WTC11 (cell line): ENCODE measurements at regions not wholly inside any gene's neighbourhood (a gene's known extent, or its start where the extent isn't known, plus 50 kb on each side); places are given as distances from the start of the nearest gene placed in this dataset.

Experiments used
- ATAC-seq: fragments of 200-7000 bp; cut with Tn5 transposase; 2 replicates; pipeline ENCODE4 v1.10.0; 2021; ENCODE audit warnings: mild to moderate bottlenecking, moderate library complexity
- CTCF ChIA-PET: fragments of 300-600 bp; sonication (Branson Sonifier 250); formaldehyde crosslinking; loops from one replicate; lab custom pipeline; 2021; ENCODE audit warnings: antibody characterized with exemption; lab: Charles Lee
- POLR2A ChIA-PET: fragments of 350-600 bp; sonication (Branson Sonifier 250); formaldehyde crosslinking; loops from one replicate; lab custom pipeline; 2021; ENCODE audit warnings: antibody characterized with exemption; lab: Charles Lee
- DNase-seq: peaks from one replicate; pipeline ENCODE4 v3.0.0; 2021; ENCODE audit warnings: low spot score
- H3K27ac Mint-ChIP-seq: 2 replicates; pipeline ENCODE4 v1.8.0; 2021; ENCODE audit warnings: mixed read lengths
- H3K27me3 Mint-ChIP-seq: 2 replicates; pipeline ENCODE4 v1.8.0; 2021; ENCODE audit warnings: low read depth, mild to moderate bottlenecking, moderate library complexity, mixed read lengths
- H3K36me3 Mint-ChIP-seq: 2 replicates; pipeline ENCODE4 v1.8.0; 2021; ENCODE audit warnings: mixed read lengths
- H3K4me1 Mint-ChIP-seq: 2 replicates; pipeline ENCODE4 v1.8.0; 2022; ENCODE audit warnings: mixed read lengths
- H3K4me3 Mint-ChIP-seq: 2 replicates; pipeline ENCODE4 v1.8.0; 2021; ENCODE audit warnings: mild to moderate bottlenecking, moderate library complexity, mixed read lengths
- H3K9me3 Mint-ChIP-seq: 2 replicates; pipeline ENCODE4 v1.8.0; 2021; ENCODE audit warnings: mixed read lengths
- ATF1 ChIP-seq: sonication (generic); formaldehyde crosslinking; IDR thresholded peaks from 2 replicates; pipeline ENCODE4 v1.8.1; 2023; ENCODE audit warnings: mild to moderate bottlenecking, moderate library complexity, missing genetic modification reagents
- ETV6 ChIP-seq: sonication (generic); formaldehyde crosslinking; IDR thresholded peaks from 2 replicates; pipeline ENCODE4 v1.8.1; 2022; ENCODE audit warnings: mild to moderate bottlenecking, missing genetic modification reagents
- JAZF1 ChIP-seq: fragments of 250-450 bp; sonication (Bioruptor Pico); IDR thresholded peaks from 2 replicates; pipeline ENCODE4 v1.9.0; 2021; ENCODE audit warnings: moderate library complexity, mild to moderate bottlenecking, inconsistent platforms
- MYBL2 ChIP-seq: sonication (generic); formaldehyde crosslinking; IDR thresholded peaks from 2 replicates; pipeline ENCODE4 v1.8.1; 2023; ENCODE audit warnings: mild to moderate bottlenecking, moderate library complexity, missing genetic modification reagents
- NR3C1 ChIP-seq: sonication (generic); formaldehyde crosslinking; conservative IDR thresholded peaks from 2 replicates; pipeline ENCODE4 v1.8.1; 2023; ENCODE audit warnings: low read depth, mild to moderate bottlenecking, missing genetic modification reagents
- PRRX2 ChIP-seq: fragments of 250-450 bp; sonication (Bioruptor Pico); IDR thresholded peaks from 2 replicates; pipeline ENCODE4 v1.8.0; 2021; ENCODE audit warnings: mild to moderate bottlenecking
- SMAD3 ChIP-seq: sonication (generic); formaldehyde crosslinking; IDR thresholded peaks from 2 replicates; pipeline ENCODE4 v1.8.0; 2022; ENCODE audit warnings: missing genetic modification reagents, mild to moderate bottlenecking, borderline replicate concordance
- SOX15 ChIP-seq: fragments of 250-450 bp; sonication (Bioruptor Pico); IDR thresholded peaks from 2 replicates; pipeline ENCODE4 v1.9.0; 2021; ENCODE audit warnings: mild to moderate bottlenecking
- TEAD4 ChIP-seq: sonication (generic); formaldehyde crosslinking; IDR thresholded peaks from 2 replicates; pipeline ENCODE4 v1.8.0; 2022; ENCODE audit warnings: mild to moderate bottlenecking, missing genetic modification reagents
- ZNF121 ChIP-seq: sonication (generic); formaldehyde crosslinking; IDR thresholded peaks from 2 replicates; pipeline ENCODE4 v1.8.0; 2023; ENCODE audit warnings: missing genetic modification reagents
- ZNF416 ChIP-seq: fragments of 250-450 bp; sonication (Bioruptor Pico); IDR thresholded peaks from 2 replicates; pipeline ENCODE4 v1.9.0; 2021; ENCODE audit warnings: mild to moderate bottlenecking, inconsistent platforms
- ZNF423 ChIP-seq: fragments of 250-450 bp; sonication (Bioruptor Pico); IDR thresholded peaks from 2 replicates; pipeline ENCODE4 v2.1.2; 2022; ENCODE audit warnings: mild to moderate bottlenecking, moderate library complexity
- TF ChIP-seq, protein P1 (sequence below): sonication (generic); formaldehyde crosslinking; IDR thresholded peaks from 2 replicates; pipeline ENCODE4 v1.8.1; 2022; ENCODE audit warnings: missing genetic modification reagents, borderline replicate concordance
- TF ChIP-seq, protein P2 (sequence below): fragments of 250-450 bp; sonication (Bioruptor Pico); IDR thresholded peaks from 2 replicates; pipeline ENCODE4 v1.9.0; 2021; ENCODE audit warnings: mild to moderate bottlenecking
- TF ChIP-seq, protein P3 (sequence below): fragments of 250-450 bp; sonication (Bioruptor Pico); IDR thresholded peaks from 2 replicates; pipeline ENCODE4 v1.8.0; 2021; ENCODE audit warnings: mild to moderate bottlenecking
- TF ChIP-seq, protein P4 (sequence below): sonication (generic); formaldehyde crosslinking; IDR thresholded peaks from 2 replicates; pipeline ENCODE4 v1.8.0; 2023; ENCODE audit warnings: mild to moderate bottlenecking, missing genetic modification reagents
- TF ChIP-seq, protein P5 (sequence below): sonication (generic); formaldehyde crosslinking; IDR thresholded peaks from 2 replicates; pipeline ENCODE4 v1.8.1; 2022; ENCODE audit warnings: low read depth, mild to moderate bottlenecking, moderate library complexity, missing genetic modification reagents, borderline replicate concordance
- TF ChIP-seq, protein P6 (sequence below): fragments of 250-450 bp; sonication (Bioruptor Pico); IDR thresholded peaks from 2 replicates; pipeline ENCODE4 v1.9.0; 2021; ENCODE audit warnings: mild to moderate bottlenecking
- TF ChIP-seq, protein P7 (sequence below): sonication (generic); formaldehyde crosslinking; IDR thresholded peaks from 2 replicates; pipeline ENCODE4 v1.8.0; 2023; ENCODE audit warnings: missing genetic modification reagents
- TF ChIP-seq, protein P8 (sequence below): fragments of 250-450 bp; sonication (Bioruptor Pico); IDR thresholded peaks from 2 replicates; pipeline ENCODE4 v1.9.0; 2021; ENCODE audit warnings: moderate library complexity, mild to moderate bottlenecking, inconsistent platforms, borderline replicate concordance

DNA sequence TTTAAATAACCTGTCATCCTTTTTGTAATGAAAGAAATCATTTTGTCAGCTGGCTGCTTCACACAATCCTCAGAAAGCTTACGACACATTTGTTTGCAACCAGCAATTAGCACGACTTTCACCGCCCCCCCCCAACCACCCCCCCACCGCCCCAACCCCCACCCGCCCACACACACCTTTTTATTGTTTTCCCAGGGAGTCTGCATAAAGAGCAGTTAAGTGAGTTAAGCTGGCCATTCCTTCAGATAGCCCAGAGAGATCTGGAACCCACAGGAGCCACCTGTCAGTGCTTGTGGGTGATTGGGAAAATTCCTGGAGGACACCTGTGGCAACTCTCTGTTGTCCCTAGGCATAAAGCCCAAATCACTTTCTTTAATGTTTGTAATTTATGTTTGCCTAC is 175.7 kb upstream of the FMR1 start:
- H3K4me3 Mint-ChIP-seq, result no peak overlapping the region
- ChIA-PET CTCF (no interaction called here), POLR2A (no interaction called here)
- H3K27ac Mint-ChIP-seq, result no peak overlapping the region
- peaks cover 61% of the 10 kb centered on the region for H3K9me3 Mint-ChIP-seq
- H3K36me3 Mint-ChIP-seq, result peaks cover 48% of the 10 kb centered on the region
- no peaks in the 10 kb centered on the region for H3K4me1 Mint-ChIP-seq
- H3K27me3 Mint-ChIP-seq, result no peaks in the 10 kb centered on the region; the same call in none of the 2 replicates
- DNase-seq (no peak), ATAC-seq (no peak)
- TF ChIP-seq ZNF416 (CRISPR knock-in tag), result no peak
- TF ChIP-seq, protein P1, sequence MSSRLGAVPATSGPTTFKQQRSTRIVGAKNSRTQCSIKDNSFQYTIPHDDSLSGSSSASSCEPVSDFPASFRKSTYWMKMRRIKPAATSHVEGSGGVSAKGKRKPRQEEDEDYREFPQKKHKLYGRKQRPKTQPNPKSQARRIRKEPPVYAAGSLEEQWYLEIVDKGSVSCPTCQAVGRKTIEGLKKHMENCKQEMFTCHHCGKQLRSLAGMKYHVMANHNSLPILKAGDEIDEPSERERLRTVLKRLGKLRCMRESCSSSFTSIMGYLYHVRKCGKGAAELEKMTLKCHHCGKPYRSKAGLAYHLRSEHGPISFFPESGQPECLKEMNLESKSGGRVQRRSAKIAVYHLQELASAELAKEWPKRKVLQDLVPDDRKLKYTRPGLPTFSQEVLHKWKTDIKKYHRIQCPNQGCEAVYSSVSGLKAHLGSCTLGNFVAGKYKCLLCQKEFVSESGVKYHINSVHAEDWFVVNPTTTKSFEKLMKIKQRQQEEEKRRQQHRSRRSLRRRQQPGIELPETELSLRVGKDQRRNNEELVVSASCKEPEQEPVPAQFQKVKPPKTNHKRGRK (CRISPR knock-in tag), result no peak
- TF ChIP-seq, protein P2, sequence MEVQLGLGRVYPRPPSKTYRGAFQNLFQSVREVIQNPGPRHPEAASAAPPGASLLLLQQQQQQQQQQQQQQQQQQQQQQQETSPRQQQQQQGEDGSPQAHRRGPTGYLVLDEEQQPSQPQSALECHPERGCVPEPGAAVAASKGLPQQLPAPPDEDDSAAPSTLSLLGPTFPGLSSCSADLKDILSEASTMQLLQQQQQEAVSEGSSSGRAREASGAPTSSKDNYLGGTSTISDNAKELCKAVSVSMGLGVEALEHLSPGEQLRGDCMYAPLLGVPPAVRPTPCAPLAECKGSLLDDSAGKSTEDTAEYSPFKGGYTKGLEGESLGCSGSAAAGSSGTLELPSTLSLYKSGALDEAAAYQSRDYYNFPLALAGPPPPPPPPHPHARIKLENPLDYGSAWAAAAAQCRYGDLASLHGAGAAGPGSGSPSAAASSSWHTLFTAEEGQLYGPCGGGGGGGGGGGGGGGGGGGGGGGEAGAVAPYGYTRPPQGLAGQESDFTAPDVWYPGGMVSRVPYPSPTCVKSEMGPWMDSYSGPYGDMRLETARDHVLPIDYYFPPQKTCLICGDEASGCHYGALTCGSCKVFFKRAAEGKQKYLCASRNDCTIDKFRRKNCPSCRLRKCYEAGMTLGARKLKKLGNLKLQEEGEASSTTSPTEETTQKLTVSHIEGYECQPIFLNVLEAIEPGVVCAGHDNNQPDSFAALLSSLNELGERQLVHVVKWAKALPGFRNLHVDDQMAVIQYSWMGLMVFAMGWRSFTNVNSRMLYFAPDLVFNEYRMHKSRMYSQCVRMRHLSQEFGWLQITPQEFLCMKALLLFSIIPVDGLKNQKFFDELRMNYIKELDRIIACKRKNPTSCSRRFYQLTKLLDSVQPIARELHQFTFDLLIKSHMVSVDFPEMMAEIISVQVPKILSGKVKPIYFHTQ, result no peak
- TF ChIP-seq, protein P3, sequence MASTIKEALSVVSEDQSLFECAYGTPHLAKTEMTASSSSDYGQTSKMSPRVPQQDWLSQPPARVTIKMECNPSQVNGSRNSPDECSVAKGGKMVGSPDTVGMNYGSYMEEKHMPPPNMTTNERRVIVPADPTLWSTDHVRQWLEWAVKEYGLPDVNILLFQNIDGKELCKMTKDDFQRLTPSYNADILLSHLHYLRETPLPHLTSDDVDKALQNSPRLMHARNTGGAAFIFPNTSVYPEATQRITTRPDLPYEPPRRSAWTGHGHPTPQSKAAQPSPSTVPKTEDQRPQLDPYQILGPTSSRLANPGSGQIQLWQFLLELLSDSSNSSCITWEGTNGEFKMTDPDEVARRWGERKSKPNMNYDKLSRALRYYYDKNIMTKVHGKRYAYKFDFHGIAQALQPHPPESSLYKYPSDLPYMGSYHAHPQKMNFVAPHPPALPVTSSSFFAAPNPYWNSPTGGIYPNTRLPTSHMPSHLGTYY (CRISPR knock-in tag), result no peak
- no peak for TF ChIP-seq ZNF423
- TF ChIP-seq, protein P4, sequence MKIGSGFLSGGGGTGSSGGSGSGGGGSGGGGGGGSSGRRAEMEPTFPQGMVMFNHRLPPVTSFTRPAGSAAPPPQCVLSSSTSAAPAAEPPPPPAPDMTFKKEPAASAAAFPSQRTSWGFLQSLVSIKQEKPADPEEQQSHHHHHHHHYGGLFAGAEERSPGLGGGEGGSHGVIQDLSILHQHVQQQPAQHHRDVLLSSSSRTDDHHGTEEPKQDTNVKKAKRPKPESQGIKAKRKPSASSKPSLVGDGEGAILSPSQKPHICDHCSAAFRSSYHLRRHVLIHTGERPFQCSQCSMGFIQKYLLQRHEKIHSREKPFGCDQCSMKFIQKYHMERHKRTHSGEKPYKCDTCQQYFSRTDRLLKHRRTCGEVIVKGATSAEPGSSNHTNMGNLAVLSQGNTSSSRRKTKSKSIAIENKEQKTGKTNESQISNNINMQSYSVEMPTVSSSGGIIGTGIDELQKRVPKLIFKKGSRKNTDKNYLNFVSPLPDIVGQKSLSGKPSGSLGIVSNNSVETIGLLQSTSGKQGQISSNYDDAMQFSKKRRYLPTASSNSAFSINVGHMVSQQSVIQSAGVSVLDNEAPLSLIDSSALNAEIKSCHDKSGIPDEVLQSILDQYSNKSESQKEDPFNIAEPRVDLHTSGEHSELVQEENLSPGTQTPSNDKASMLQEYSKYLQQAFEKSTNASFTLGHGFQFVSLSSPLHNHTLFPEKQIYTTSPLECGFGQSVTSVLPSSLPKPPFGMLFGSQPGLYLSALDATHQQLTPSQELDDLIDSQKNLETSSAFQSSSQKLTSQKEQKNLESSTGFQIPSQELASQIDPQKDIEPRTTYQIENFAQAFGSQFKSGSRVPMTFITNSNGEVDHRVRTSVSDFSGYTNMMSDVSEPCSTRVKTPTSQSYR, result no peak
- TF ChIP-seq, protein P5, sequence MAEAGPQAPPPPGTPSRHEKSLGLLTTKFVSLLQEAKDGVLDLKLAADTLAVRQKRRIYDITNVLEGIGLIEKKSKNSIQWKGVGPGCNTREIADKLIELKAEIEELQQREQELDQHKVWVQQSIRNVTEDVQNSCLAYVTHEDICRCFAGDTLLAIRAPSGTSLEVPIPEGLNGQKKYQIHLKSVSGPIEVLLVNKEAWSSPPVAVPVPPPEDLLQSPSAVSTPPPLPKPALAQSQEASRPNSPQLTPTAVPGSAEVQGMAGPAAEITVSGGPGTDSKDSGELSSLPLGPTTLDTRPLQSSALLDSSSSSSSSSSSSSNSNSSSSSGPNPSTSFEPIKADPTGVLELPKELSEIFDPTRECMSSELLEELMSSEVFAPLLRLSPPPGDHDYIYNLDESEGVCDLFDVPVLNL (CRISPR knock-in tag), result no peak
- TF ChIP-seq NR3C1 (CRISPR knock-in tag), result no peak
- TF ChIP-seq, protein P6, sequence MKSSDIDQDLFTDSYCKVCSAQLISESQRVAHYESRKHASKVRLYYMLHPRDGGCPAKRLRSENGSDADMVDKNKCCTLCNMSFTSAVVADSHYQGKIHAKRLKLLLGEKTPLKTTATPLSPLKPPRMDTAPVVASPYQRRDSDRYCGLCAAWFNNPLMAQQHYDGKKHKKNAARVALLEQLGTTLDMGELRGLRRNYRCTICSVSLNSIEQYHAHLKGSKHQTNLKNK (CRISPR knock-in tag), result no peak
- no peak for TF ChIP-seq MYBL2 (CRISPR knock-in tag)
- no peak for TF ChIP-seq SMAD3 (CRISPR knock-in tag)
- no peak for TF ChIP-seq ZNF121 (CRISPR knock-in tag)
- TF ChIP-seq PRRX2 (CRISPR knock-in tag), result no peak
- TF ChIP-seq, protein P7, sequence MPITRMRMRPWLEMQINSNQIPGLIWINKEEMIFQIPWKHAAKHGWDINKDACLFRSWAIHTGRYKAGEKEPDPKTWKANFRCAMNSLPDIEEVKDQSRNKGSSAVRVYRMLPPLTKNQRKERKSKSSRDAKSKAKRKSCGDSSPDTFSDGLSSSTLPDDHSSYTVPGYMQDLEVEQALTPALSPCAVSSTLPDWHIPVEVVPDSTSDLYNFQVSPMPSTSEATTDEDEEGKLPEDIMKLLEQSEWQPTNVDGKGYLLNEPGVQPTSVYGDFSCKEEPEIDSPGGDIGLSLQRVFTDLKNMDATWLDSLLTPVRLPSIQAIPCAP (CRISPR knock-in tag), result no peak
- no peak for TF ChIP-seq TEAD4 (CRISPR knock-in tag)
- no peak for TF ChIP-seq ATF1 (CRISPR knock-in tag)
- TF ChIP-seq, protein P8, sequence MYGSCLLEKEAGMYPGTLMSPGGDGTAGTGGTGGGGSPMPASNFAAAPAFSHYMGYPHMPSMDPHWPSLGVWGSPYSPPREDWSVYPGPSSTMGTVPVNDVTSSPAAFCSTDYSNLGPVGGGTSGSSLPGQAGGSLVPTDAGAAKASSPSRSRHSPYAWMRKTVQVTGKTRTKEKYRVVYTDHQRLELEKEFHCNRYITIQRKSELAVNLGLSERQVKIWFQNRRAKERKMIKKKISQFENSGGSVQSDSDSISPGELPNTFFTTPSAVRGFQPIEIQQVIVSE (CRISPR knock-in tag), result no peak
- no peak for TF ChIP-seq JAZF1 (CRISPR knock-in tag)
- no peak for TF ChIP-seq SOX15
- TF ChIP-seq ETV6 (CRISPR knock-in tag), result no peak
